ENCODE measurements at regions not wholly inside any gene's neighbourhood (a gene's known extent, or its start where the extent isn't known, plus 50 kb on each side); places are given as distances from the start of the nearest gene placed in this dataset.

DNA sequence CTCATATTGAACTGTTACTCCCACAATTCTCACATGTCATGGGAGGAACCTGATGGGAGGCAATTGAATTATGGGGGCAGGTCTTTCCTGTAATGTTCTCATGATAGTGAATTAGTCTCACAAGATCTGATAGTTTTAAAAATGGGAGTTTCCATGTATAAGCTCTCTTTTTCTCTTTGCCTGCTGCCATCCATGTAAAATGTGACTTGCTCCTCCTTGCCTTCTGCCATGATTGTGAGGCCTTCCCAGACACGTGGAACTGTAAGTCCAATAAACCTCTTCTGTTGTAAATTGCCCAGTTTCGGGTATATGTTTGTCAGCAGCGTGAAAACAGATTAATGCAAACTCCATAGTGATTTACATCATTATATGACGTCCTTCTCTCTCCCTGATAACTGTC is 759.7 kb upstream of the RGS18 start:
- ATAC-seq (no peak), DNase-seq (ENCODE audit: low spot score) (no peak)
- H3K4me3 Mint-ChIP-seq = no peak overlapping the region
- POLR2A ChIA-PET = no interaction called here
- CTCF ChIA-PET = no interaction called here
- no peaks in the 10 kb centered on the region for H3K4me1 Mint-ChIP-seq
- peaks cover 17% of the 10 kb centered on the region for H3K36me3 Mint-ChIP-seq
- H3K27me3 Mint-ChIP-seq (ENCODE audit: low read depth) = no peaks in the 10 kb centered on the region
- TF ChIP-seq IRF1 (CRISPR knock-in tag; IDR thresholded peaks at IDR 0.05) (no peak), ZNF232 (CRISPR knock-in tag; IDR thresholded peaks at IDR 0.05) (no peak), ARID4B (CRISPR knock-in tag; IDR thresholded peaks at IDR 0.05; ENCODE audit: borderline replicate concordance) (no peak), CBFB (CRISPR knock-in tag; IDR thresholded peaks at IDR 0.05; ENCODE audit: low read depth) (no peak), ZNF423 (CRISPR knock-in tag; IDR thresholded peaks at IDR 0.05) (no peak), NR1H2 (CRISPR knock-in tag; IDR thresholded peaks at IDR 0.05) (no peak), ZNF121 (CRISPR knock-in tag; IDR thresholded peaks at IDR 0.05) (no peak), ZNF138 (CRISPR knock-in tag; conservative IDR thresholded peaks at IDR 0.05) (no peak), NFYB (CRISPR knock-in tag; conservative IDR thresholded peaks at IDR 0.05; ENCODE audit: low read depth) (no peak), RORB (CRISPR knock-in tag; IDR thresholded peaks at IDR 0.05) (no peak), JUN (CRISPR knock-in tag; IDR thresholded peaks at IDR 0.05) (no peak), GRHL2 (CRISPR knock-in tag; IDR thresholded peaks at IDR 0.05; ENCODE audit: insufficient replicate concordance, severe bottlenecking) (no peak), E2F5 (CRISPR knock-in tag; IDR thresholded peaks at IDR 0.05) (no peak), USF2 (CRISPR knock-in tag; IDR thresholded peaks at IDR 0.05) (no peak), MYBL2 (CRISPR knock-in tag; IDR thresholded peaks at IDR 0.05) (no peak)
- TF ChIP-seq, protein P1, sequence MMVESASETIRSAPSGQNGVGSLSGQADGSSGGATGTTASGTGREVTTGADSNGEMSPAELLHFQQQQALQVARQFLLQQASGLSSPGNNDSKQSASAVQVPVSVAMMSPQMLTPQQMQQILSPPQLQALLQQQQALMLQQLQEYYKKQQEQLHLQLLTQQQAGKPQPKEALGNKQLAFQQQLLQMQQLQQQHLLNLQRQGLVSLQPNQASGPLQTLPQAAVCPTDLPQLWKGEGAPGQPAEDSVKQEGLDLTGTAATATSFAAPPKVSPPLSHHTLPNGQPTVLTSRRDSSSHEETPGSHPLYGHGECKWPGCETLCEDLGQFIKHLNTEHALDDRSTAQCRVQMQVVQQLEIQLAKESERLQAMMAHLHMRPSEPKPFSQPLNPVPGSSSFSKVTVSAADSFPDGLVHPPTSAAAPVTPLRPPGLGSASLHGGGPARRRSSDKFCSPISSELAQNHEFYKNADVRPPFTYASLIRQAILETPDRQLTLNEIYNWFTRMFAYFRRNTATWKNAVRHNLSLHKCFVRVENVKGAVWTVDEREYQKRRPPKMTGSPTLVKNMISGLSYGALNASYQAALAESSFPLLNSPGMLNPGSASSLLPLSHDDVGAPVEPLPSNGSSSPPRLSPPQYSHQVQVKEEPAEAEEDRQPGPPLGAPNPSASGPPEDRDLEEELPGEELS (CRISPR knock-in tag; IDR thresholded peaks at IDR 0.05) = no peak
- TF ChIP-seq, protein P2, sequence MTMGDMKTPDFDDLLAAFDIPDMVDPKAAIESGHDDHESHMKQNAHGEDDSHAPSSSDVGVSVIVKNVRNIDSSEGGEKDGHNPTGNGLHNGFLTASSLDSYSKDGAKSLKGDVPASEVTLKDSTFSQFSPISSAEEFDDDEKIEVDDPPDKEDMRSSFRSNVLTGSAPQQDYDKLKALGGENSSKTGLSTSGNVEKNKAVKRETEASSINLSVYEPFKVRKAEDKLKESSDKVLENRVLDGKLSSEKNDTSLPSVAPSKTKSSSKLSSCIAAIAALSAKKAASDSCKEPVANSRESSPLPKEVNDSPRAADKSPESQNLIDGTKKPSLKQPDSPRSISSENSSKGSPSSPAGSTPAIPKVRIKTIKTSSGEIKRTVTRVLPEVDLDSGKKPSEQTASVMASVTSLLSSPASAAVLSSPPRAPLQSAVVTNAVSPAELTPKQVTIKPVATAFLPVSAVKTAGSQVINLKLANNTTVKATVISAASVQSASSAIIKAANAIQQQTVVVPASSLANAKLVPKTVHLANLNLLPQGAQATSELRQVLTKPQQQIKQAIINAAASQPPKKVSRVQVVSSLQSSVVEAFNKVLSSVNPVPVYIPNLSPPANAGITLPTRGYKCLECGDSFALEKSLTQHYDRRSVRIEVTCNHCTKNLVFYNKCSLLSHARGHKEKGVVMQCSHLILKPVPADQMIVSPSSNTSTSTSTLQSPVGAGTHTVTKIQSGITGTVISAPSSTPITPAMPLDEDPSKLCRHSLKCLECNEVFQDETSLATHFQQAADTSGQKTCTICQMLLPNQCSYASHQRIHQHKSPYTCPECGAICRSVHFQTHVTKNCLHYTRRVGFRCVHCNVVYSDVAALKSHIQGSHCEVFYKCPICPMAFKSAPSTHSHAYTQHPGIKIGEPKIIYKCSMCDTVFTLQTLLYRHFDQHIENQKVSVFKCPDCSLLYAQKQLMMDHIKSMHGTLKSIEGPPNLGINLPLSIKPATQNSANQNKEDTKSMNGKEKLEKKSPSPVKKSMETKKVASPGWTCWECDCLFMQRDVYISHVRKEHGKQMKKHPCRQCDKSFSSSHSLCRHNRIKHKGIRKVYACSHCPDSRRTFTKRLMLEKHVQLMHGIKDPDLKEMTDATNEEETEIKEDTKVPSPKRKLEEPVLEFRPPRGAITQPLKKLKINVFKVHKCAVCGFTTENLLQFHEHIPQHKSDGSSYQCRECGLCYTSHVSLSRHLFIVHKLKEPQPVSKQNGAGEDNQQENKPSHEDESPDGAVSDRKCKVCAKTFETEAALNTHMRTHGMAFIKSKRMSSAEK (CRISPR knock-in tag; IDR thresholded peaks at IDR 0.05; ENCODE audit: borderline replicate concordance) = no peak
- TF ChIP-seq, protein P3, sequence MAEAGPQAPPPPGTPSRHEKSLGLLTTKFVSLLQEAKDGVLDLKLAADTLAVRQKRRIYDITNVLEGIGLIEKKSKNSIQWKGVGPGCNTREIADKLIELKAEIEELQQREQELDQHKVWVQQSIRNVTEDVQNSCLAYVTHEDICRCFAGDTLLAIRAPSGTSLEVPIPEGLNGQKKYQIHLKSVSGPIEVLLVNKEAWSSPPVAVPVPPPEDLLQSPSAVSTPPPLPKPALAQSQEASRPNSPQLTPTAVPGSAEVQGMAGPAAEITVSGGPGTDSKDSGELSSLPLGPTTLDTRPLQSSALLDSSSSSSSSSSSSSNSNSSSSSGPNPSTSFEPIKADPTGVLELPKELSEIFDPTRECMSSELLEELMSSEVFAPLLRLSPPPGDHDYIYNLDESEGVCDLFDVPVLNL (CRISPR knock-in tag; IDR thresholded peaks at IDR 0.05; ENCODE audit: borderline replicate concordance, low read depth) = no peak
- no peak overlapping the region for H3K27ac Mint-ChIP-seq
- peaks cover 26% of the 10 kb centered on the region for H3K9me3 Mint-ChIP-seq
